ENCODE measurements at regions not wholly inside any gene's neighbourhood (a gene's known extent, or its start where the extent isn't known, plus 50 kb on each side); places are given as distances from the start of the nearest gene placed in this dataset.

- H3K9me3 ChIP-seq = no peaks in the 10 kb centered on the region
- ATAC-seq (peak in 1 of 2 experiments; percentile 40; a peak in 2 of 6 replicates), FAIRE-seq (no peak), DNase-seq (ENCODE audit: low read depth in 1 of 2, low spot score in 1 of 2) (no peak)
- TF ChIP-seq JUN (IDR thresholded peaks at IDR 0.05) (no peak), USF2 (IDR thresholded peaks at IDR 0.05) (no peak), HEYL (CRISPR knock-in tag; IDR thresholded peaks at IDR 0.05) (no peak), HOXB5 (CRISPR knock-in tag; IDR thresholded peaks at IDR 0.05) (no peak), RFX5 (IDR thresholded peaks at IDR 0.05) (no peak), MAFK (IDR thresholded peaks at IDR 0.05; ENCODE audit: partially characterized antibody) (no peak), BCL3 (IDR thresholded peaks at IDR 0.05) (no peak), CHD4 (IDR thresholded peaks at IDR 0.05; ENCODE audit: borderline replicate concordance) (no peak), E2F6 (IDR thresholded peaks at IDR 0.05; ENCODE audit: borderline replicate concordance, low read depth) (no peak), EHMT2 (IDR thresholded peaks at IDR 0.05; ENCODE audit: low read depth) (no peak), MAZ (IDR thresholded peaks at IDR 0.05; ENCODE audit: borderline replicate concordance, low read depth, low read length) (no peak), CBX8 (IDR thresholded peaks at IDR 0.05) (no peak), ZNF302 (CRISPR knock-in tag; IDR thresholded peaks at IDR 0.05) (no peak), MAX (IDR thresholded peaks at IDR 0.05) (no peak), HDAC2 (IDR thresholded peaks at IDR 0.05) (no peak)
- H3K4me2 ChIP-seq = no peak overlapping the region
- H3K27ac ChIP-seq = no peak overlapping the region
- H3K4me1 ChIP-seq = no peaks in the 10 kb centered on the region
- H3K4me3 ChIP-seq = no peak overlapping the region
- 34% methylated on average over 15 of the region's 15 CpGs for WGBS (ENCODE audit: missing lambda C conversion rate)
- ChIA-PET CTCF (interaction anchor here (0.7 kb wide), 1 partner anchor 16 kb away, joined by 3 read pairs; no protein-coding TSS in a partner anchor), POLR2A (no interaction called here)
Observed at GRCh38 chr9:135198144-135198543, 110.7 kb downstream of the OLFM1 start.

- FAIRE-seq (no peak), DNase-seq (ENCODE audit: low read depth in 1 of 2, low spot score in 1 of 2) (no peak), ATAC-seq (no peak)
- Histone ChIP-seq H3K4me1 (no peaks in the 10 kb centered on the region), H3K27ac (no peak overlapping the region), H3K4me2 (no peak overlapping the region), H3K9me3 (no peaks in the 10 kb centered on the region), H3K4me3 (no peak overlapping the region)
- ChIA-PET CTCF (no interaction called here), POLR2A (no interaction called here)
- TF ChIP-seq HMGXB4 (CRISPR knock-in tag; IDR thresholded peaks at IDR 0.05; ENCODE audit: borderline replicate concordance) (no peak), HDAC2 (IDR thresholded peaks at IDR 0.05) (no peak), RARB (CRISPR knock-in tag; IDR thresholded peaks at IDR 0.05) (no peak)
- WGBS (ENCODE audit: missing lambda C conversion rate) = 24% methylated on average over 14 of the region's 16 CpGs
Observed at GRCh38 chr9:135198586-135199285, 111.3 kb downstream of the OLFM1 start.

- 21% methylated on average over 4 of the region's 5 CpGs for WGBS (ENCODE audit: missing lambda C conversion rate)
- TF ChIP-seq POLR2A (IDR thresholded peaks at IDR 0.05; ENCODE audit: low read length) (no peak), ESRRA (IDR thresholded peaks at IDR 0.05; ENCODE audit: borderline replicate concordance, low read length) (no peak), CEBPB (IDR thresholded peaks at IDR 0.05) (no peak), REST (IDR thresholded peaks at IDR 0.05) (no peak), HEYL (CRISPR knock-in tag; IDR thresholded peaks at IDR 0.05) (no peak), POLR2AphosphoS2 (conservative IDR thresholded peaks at IDR 0.05; ENCODE audit: low read length) (no peak), ATOH8 (CRISPR knock-in tag; IDR thresholded peaks at IDR 0.05; ENCODE audit: low read depth) (no peak), RAD21 (conservative IDR thresholded peaks at IDR 0.05 in 1 of 2, IDR thresholded peaks at IDR 0.05 in 1 of 2) (no peak)
- H3K9me3 ChIP-seq = no peaks in the 10 kb centered on the region
- no peak overlapping the region for H3K27ac ChIP-seq
- no peak overlapping the region for H3K4me3 ChIP-seq
- FAIRE-seq (no peak), DNase-seq (ENCODE audit: low read depth in 1 of 2, low spot score in 1 of 2) (no peak), ATAC-seq (no peak)
- H3K4me1 ChIP-seq = no peaks in the 10 kb centered on the region
- POLR2A ChIA-PET = no interaction called here
- CTCF ChIA-PET = no interaction called here
- no peak overlapping the region for H3K4me2 ChIP-seq
Observed at GRCh38 chr9:135199489-135199888, 112.0 kb downstream of the OLFM1 start.

All from A549 (cell line).